ENCODE measurements at regions not wholly inside any gene's neighbourhood (a gene's known extent, or its start where the extent isn't known, plus 50 kb on each side); places are given as distances from the start of the nearest gene placed in this dataset.

GRCh38 chr18:64438178-64438577 is 289.3 kb upstream of the LINC00305 start:
- Histone ChIP-seq H3K4me3 (ENCODE audit: low read depth in 1 of 2, low read length in 1 of 2) (no peak overlapping the region), H3K4me1 (ENCODE audit: control insufficient read depth in 1 of 2, insufficient read depth in 1 of 2, low read depth in 1 of 2, low read length in 1 of 2) (peaks cover 22 to 28% of the 10 kb centered on the region in 2 experiments), H3K36me3 (no peaks in the 10 kb centered on the region), H3K27ac (peak overlapping the region; percentile 34), H3K27me3 (no peaks in the 10 kb centered on the region), H3K9me3 (peaks cover 3% of the 10 kb centered on the region)
- no peak for TF ChIP-seq CTCF (IDR thresholded peaks at IDR 0.05)

DNA sequence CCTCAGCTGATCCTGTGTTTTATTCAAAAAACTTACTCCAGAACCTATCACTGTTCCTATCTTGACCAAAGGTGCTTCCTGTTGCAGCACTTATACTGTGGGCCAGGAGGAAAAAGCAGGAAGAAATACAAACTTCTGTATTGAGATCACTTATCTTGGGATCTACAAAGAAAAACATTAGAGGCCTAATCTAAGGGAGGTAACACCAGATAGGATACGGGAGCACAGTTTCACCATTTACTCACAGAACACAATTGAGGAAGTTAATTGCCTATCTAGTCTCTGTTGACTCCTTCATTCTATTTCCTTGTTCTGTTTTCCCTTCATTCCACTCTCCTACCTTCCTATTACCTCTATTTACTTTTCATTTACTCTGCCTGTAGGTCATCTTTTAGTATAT is 287.2 kb upstream of the LINC00305 start:
- no peak for TF ChIP-seq CTCF (IDR thresholded peaks at IDR 0.05)
- Histone ChIP-seq H3K27ac (no peak overlapping the region), H3K27me3 (no peaks in the 10 kb centered on the region), H3K36me3 (no peaks in the 10 kb centered on the region), H3K4me1 (ENCODE audit: control insufficient read depth in 1 of 2, insufficient read depth in 1 of 2, low read depth in 1 of 2, low read length in 1 of 2) (peaks cover 22 to 28% of the 10 kb centered on the region in 2 experiments), H3K4me3 (ENCODE audit: low read depth in 1 of 2, low read length in 1 of 2) (no peak overlapping the region), H3K9me3 (peaks cover 3% of the 10 kb centered on the region)

DNA sequence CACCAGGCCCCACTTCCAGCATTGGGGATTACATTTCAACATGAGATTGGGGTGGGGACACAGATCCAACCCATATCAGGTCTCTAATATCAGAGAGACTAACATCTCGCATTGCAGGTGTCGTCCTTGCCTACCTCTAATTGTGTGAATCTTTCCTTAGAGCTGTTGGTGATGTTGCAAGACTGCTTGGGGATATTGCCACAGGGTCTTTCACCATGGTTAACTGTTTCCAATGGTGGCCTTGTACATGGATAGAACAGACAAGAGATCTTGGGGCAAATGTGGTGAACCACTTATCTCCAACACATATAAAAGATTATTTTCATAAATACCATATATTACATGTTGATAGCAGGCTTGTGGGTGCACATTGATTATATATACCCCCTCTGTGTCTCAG is 270.3 kb upstream of the LINC00305 start:
- no peak overlapping the region for H3K4me3 ChIP-seq (ENCODE audit: low read depth in 1 of 2, low read length in 1 of 2)
- H3K9me3 ChIP-seq, result no peaks in the 10 kb centered on the region
- TF ChIP-seq CTCF (IDR thresholded peaks at IDR 0.05), result no peak
- H3K4me1 ChIP-seq (ENCODE audit: control insufficient read depth in 1 of 2, insufficient read depth in 1 of 2, low read depth in 1 of 2, low read length in 1 of 2), result peaks cover 33 to 42% of the 10 kb centered on the region in 2 experiments
- H3K27me3 ChIP-seq, result no peaks in the 10 kb centered on the region
- H3K36me3 ChIP-seq, result no peaks in the 10 kb centered on the region
- no peak overlapping the region for H3K27ac ChIP-seq

DNA sequence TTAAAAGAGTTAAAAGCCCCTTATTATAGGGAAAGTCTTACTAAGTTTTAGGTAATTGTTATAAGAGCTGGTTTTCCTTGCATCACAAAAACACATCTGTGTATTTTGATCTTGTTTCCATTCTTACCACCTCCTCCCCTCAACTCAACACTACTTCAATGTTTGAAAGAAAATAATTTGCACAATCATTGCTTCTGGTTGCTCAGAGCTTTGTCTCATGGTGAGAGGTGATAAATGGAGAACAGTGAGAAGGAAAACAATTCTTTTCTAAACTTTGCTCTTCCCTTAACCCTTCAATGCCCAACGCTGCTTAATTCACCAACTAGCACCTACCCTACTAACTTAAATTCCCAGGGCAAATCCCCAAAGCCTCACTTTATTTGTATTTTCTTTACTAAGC is 268.1 kb upstream of the LINC00305 start:
- no peak for TF ChIP-seq CTCF (IDR thresholded peaks at IDR 0.05)
- Histone ChIP-seq H3K27me3 (no peaks in the 10 kb centered on the region), H3K36me3 (no peaks in the 10 kb centered on the region), H3K4me1 (ENCODE audit: control insufficient read depth in 1 of 2, insufficient read depth in 1 of 2, low read depth in 1 of 2, low read length in 1 of 2) (peaks cover 33 to 42% of the 10 kb centered on the region in 2 experiments), H3K4me3 (ENCODE audit: low read depth in 1 of 2, low read length in 1 of 2) (no peak overlapping the region), H3K9me3 (no peaks in the 10 kb centered on the region), H3K27ac (no peak overlapping the region)

DNA sequence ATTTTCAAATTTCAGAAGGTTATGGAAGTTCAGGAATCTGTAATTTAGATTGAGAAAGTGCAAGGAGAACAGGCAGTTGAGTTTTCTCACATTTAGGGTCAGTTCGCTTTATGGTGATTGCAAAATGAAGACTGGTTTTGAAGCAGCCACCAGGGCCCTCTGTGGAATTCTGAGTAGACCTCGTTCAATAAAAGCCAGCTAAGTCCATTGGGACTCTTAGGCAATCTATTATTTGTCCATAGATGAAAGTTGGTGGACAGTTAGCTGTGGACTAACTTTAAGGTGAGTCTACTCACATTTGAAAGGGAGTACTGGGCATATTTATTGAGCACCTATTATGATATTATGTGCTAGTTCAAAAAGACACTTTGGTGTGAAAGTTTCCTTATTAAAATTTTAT is 266.3 kb upstream of the LINC00305 start:
- Histone ChIP-seq H3K4me3 (ENCODE audit: low read depth in 1 of 2, low read length in 1 of 2) (no peak overlapping the region), H3K27me3 (no peaks in the 10 kb centered on the region), H3K9me3 (no peaks in the 10 kb centered on the region), H3K27ac (no peak overlapping the region), H3K4me1 (ENCODE audit: control insufficient read depth in 1 of 2, insufficient read depth in 1 of 2, low read depth in 1 of 2, low read length in 1 of 2) (peaks cover 33 to 42% of the 10 kb centered on the region in 2 experiments), H3K36me3 (no peaks in the 10 kb centered on the region)
- no peak for TF ChIP-seq CTCF (IDR thresholded peaks at IDR 0.05)

GRCh38 chr18:64410685-64411084 is 261.8 kb upstream of the LINC00305 start:
- no peaks in the 10 kb centered on the region for H3K36me3 ChIP-seq
- H3K27ac ChIP-seq, result no peak overlapping the region
- H3K27me3 ChIP-seq, result no peaks in the 10 kb centered on the region
- H3K4me3 ChIP-seq (ENCODE audit: low read depth in 1 of 2, low read length in 1 of 2), result no peak overlapping the region
- no peaks in the 10 kb centered on the region for H3K9me3 ChIP-seq
- no peaks in the 10 kb centered on the region for H3K4me1 ChIP-seq (ENCODE audit: control insufficient read depth in 1 of 2, insufficient read depth in 1 of 2, low read depth in 1 of 2, low read length in 1 of 2)
- TF ChIP-seq CTCF (IDR thresholded peaks at IDR 0.05), result no peak
